Caco-2 (cell line): ENCODE measurements at regions not wholly inside any gene's neighbourhood (a gene's known extent, or its start where the extent isn't known, plus 50 kb on each side); places are given as distances from the start of the nearest gene placed in this dataset.

ENCODE experiments used
- BruUV-seq: library from RNA; stranded (reverse); fragments of 400-500 nt; replicated peaks from 2 replicates; lab custom pipeline; 2021; lab: Mats Ljungman, UMichigan
- CTCF ChIA-PET: fragments of 300-600 bp; sonication (Branson Sonifier 250); formaldehyde crosslinking; loops from one replicate; lab custom pipeline; 2022; ENCODE audit warnings: antibody characterized with exemption; lab: Charles Lee
- POLR2A ChIA-PET: fragments of 300-600 bp; sonication (Branson Sonifier 250); formaldehyde crosslinking; loops from one replicate; lab custom pipeline; 2022; ENCODE audit warnings: antibody characterized with exemption; lab: Charles Lee
- DNase-seq, 2 experiments: peaks; one replicate each; pipeline versions ENCODE4 v3.0.0 to v3.0.0-alpha.2; 2020 to 2022
- H3K27me3 ChIP-seq: replicated peaks from 2 replicates; pipeline ENCODE4 v1.6.0; 2011; ENCODE audit warnings: low read length; ENCODE audit not compliant: control insufficient read depth, insufficient read depth
- H3K36me3 ChIP-seq: 2 replicates; pipeline ENCODE4 v1.5.1; 2011; ENCODE audit warnings: low read length; ENCODE audit not compliant: control insufficient read depth, insufficient read depth
- H3K4me1 ChIP-seq: fragments of 250-450 bp; sonication (Bioruptor Pico); 2 replicates; pipeline ENCODE4 v1.5.1; 2020; ENCODE audit warnings: mild to moderate bottlenecking
- H3K4me3 ChIP-seq: 2 replicates; pipeline ENCODE4 v1.5.1; 2011; ENCODE audit warnings: low read depth, mild to moderate bottlenecking, control low read depth, low read length
- H3K9me3 ChIP-seq: fragments of 250-450 bp; sonication (Bioruptor Pico); 2 replicates; pipeline ENCODE4 v1.5.1; 2020; ENCODE audit warnings: mild to moderate bottlenecking, moderate library complexity
- H3K27ac Mint-ChIP-seq: one replicate; pipeline ENCODE4 v1.8.0; 2022; ENCODE audit warnings: mixed read lengths; ENCODE audit not compliant: unreplicated experiment
- H3K27me3 Mint-ChIP-seq: one replicate; pipeline ENCODE4 v1.8.0; 2022; ENCODE audit warnings: mixed read lengths; ENCODE audit not compliant: insufficient read depth, unreplicated experiment
- H3K36me3 Mint-ChIP-seq: one replicate; pipeline ENCODE4 v1.8.0; 2022; ENCODE audit warnings: mild to moderate bottlenecking, mixed read lengths; ENCODE audit not compliant: insufficient read depth, unreplicated experiment
- H3K4me1 Mint-ChIP-seq: one replicate; pipeline ENCODE4 v1.8.0; 2022; ENCODE audit warnings: low read depth, mixed read lengths; ENCODE audit not compliant: unreplicated experiment
- H3K4me3 Mint-ChIP-seq: one replicate; pipeline ENCODE4 v1.8.0; 2022; ENCODE audit warnings: mild to moderate bottlenecking, moderate library complexity, mixed read lengths; ENCODE audit not compliant: unreplicated experiment
- H3K9me3 Mint-ChIP-seq: one replicate; pipeline ENCODE4 v1.8.0; 2022; ENCODE audit warnings: mixed read lengths; ENCODE audit not compliant: unreplicated experiment
- CTCF ChIP-seq, 2 experiments: fragments of 200-600 bp in 1 of 2; IDR thresholded peaks; 1 replicate in 1 of 2; 2 replicates in 1 of 2; pipeline versions ENCODE4 v1.5.1 to v1.8.0; 2011 to 2022; ENCODE audit warnings: antibody characterized with exemption in 1 of 2, control low read depth in 1 of 2, inconsistent platforms in 1 of 2, low read depth in 1 of 2, low read length in 1 of 2, mild to moderate bottlenecking in 1 of 2, moderate library complexity in 1 of 2; ENCODE audit not compliant: insufficient read depth in 1 of 2, severe bottlenecking in 1 of 2, unreplicated experiment in 1 of 2
- intact Hi-C: fragments of 100-400 bp; cut with micrococcal nuclease; formaldehyde crosslinking; loops from one replicate; pipeline ENCODE4 v1.10.0; 2022; ENCODE audit not compliant: unreplicated experiment

- no peak for TF ChIP-seq CTCF (IDR thresholded peaks at IDR 0.05; ENCODE audit: insufficient read depth in 1 of 2, low read depth in 1 of 2, low read length in 1 of 2, severe bottlenecking in 1 of 2, unreplicated experiment in 1 of 2)
- Mint-ChIP-seq H3K4me3 (no peak overlapping the region), H3K9me3 (no peaks in the 10 kb centered on the region), H3K27me3 (no peaks in the 10 kb centered on the region), H3K27ac (no peak overlapping the region), H3K36me3 (peaks cover 10% of the 10 kb centered on the region), H3K4me1 (peaks cover 41% of the 10 kb centered on the region)
- DNase-seq, result peak; percentile 63 to 67
- no peaks in the 10 kb centered on the region for H3K27me3 ChIP-seq
- POLR2A ChIA-PET, result no interaction called here
- H3K4me1 ChIP-seq, result peaks cover 57% of the 10 kb centered on the region
- CTCF ChIA-PET, result interaction anchor here (0.6 to 1.0 kb wide), 4 partner anchors 11 to 47 kb away, joined by 3 to 5 read pairs (median 3); no protein-coding TSS in a partner anchor
- no peaks in the 10 kb centered on the region; the same call in 1 of the 2 replicates for H3K36me3 ChIP-seq
- no peak overlapping the region for H3K4me3 ChIP-seq
- BruUV-seq, result no TSS peak
- H3K9me3 ChIP-seq, result peaks cover 3% of the 10 kb centered on the region; the same call in 1 of the 2 replicates
- intact Hi-C loops, result no loop called here
These were observed 113.4 kb upstream of the MSX2 start for GRCh38 chr5:174610968-174611367.

DNA sequence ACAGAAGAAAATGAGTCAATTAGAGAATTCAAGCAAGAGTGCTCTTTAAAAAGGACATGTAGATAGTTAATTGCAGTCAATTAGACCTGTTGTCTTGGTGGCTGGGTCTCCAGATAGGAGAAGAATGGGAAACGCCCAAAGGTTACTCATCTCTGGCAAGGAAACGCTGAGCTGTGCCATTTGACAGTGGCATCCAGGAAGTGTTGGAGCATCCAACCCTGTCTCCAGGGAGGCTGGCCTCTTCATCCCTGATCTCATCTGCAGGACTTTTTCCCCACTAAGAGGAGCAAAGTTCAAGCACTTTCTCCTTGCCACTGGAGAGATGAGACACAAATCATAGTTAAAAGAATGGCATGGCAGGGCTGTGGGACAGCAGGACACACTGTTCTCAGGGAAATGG is 111.7 kb upstream of the MSX2 start:
- H3K27me3 ChIP-seq, result no peaks in the 10 kb centered on the region
- intact Hi-C loops, result no loop called here

DNA sequence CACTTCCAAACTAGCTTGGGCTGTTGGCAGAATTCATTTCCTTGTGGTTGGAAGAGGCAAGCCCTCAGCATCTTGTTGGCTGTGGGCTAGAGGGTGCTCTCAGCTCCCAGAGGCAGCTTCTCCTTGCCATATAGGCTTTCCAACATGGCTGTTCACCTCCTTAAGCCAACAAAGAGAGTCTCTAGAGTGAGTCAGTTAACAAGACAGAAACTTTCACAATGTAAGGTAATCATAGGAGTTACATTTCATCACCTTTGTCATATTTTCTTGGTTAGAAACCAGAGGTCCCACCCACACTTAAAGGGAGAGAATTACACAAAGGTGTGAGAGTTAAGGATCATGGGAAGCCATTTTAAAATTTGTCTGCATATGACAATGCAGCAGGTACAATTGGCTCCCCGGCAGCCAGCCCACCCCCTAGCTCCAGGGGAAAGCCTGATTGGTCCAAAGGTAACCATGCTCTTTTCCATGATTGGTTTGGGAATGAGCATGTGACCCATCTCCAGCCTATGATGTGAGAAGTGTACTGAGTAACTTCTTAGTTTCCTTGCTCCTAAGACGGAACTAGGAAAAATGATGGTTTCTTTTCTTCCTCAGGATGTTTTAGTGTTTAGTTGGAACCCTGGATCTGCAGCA is 109.8 kb upstream of the MSX2 start:
- H3K4me3 Mint-ChIP-seq, result no peak overlapping the region
- H3K27ac Mint-ChIP-seq, result peak overlapping the region; percentile 63
- DNase-seq, result no peak
- no peak overlapping the region for H3K4me3 ChIP-seq
- peaks cover 58% of the 10 kb centered on the region for H3K4me1 Mint-ChIP-seq
- BruUV-seq, result no TSS peak
- H3K4me1 ChIP-seq, result peaks cover 77% of the 10 kb centered on the region
- peaks cover 16% of the 10 kb centered on the region for H3K36me3 Mint-ChIP-seq
- intact Hi-C loops, result loop anchor here (5.0 kb wide), 1 partner anchor 92 kb away; no protein-coding TSS in a partner anchor
- no peak for TF ChIP-seq CTCF (IDR thresholded peaks at IDR 0.05; ENCODE audit: insufficient read depth in 1 of 2, low read depth in 1 of 2, low read length in 1 of 2, severe bottlenecking in 1 of 2, unreplicated experiment in 1 of 2)
- H3K9me3 Mint-ChIP-seq, result no peaks in the 10 kb centered on the region
- ChIA-PET CTCF (no interaction called here), POLR2A (no interaction called here)
- peaks cover 3% of the 10 kb centered on the region; the same call in 1 of the 2 replicates for H3K9me3 ChIP-seq
- no peaks in the 10 kb centered on the region; the same call in 1 of the 2 replicates for H3K36me3 ChIP-seq
- no peaks in the 10 kb centered on the region for H3K27me3 Mint-ChIP-seq
- no peaks in the 10 kb centered on the region for H3K27me3 ChIP-seq

More for the DNA sequence above, 111.7 kb upstream of the MSX2 start:
- DNase-seq, result no peak
- Histone ChIP-seq H3K4me1 (peaks cover 58% of the 10 kb centered on the region), H3K4me3 (no peak overlapping the region), H3K9me3 (peaks cover 3% of the 10 kb centered on the region; the same call in 1 of the 2 replicates), H3K36me3 (no peaks in the 10 kb centered on the region; the same call in 1 of the 2 replicates)
- H3K36me3 Mint-ChIP-seq, result peaks cover 10% of the 10 kb centered on the region
- no peak overlapping the region for H3K27ac Mint-ChIP-seq
- no peaks in the 10 kb centered on the region for H3K27me3 Mint-ChIP-seq
- no peaks in the 10 kb centered on the region for H3K9me3 Mint-ChIP-seq
- H3K4me1 Mint-ChIP-seq, result peaks cover 42% of the 10 kb centered on the region
- TF ChIP-seq CTCF (IDR thresholded peaks at IDR 0.05; ENCODE audit: insufficient read depth in 1 of 2, low read depth in 1 of 2, low read length in 1 of 2, severe bottlenecking in 1 of 2, unreplicated experiment in 1 of 2), result no peak
- ChIA-PET POLR2A (no interaction called here), CTCF (interaction anchor here (1.2 kb wide), 1 partner anchor 11 kb away, joined by 4 read pairs; no protein-coding TSS in a partner anchor)
- BruUV-seq, result no TSS peak
- H3K4me3 Mint-ChIP-seq, result no peak overlapping the region
